ENCODE measurements at regions not wholly inside any gene's neighbourhood (a gene's known extent, or its start where the extent isn't known, plus 50 kb on each side); places are given as distances from the start of the nearest gene placed in this dataset.

DNA sequence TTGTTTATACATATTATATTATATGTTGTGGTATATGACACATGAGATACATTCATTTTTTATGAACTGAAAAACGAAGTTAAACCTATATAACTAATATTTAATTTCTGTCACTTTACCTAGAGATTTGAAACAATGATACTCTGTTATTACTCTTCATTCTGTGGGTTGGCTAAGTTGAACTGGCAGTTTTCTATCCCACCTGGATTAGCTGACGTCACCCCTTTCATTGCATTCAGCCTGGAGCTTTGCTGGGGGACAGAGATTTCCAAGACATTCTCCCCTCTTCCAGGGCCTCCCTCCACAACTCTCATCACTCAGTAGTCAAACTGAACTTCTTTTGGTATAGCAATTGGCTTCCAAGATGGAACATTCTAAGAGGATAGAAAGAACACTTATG lies 309.2 kb upstream of the SATB1 start:
- Histone ChIP-seq H2AFZ (ENCODE audit: low read depth, low read length) (no peak overlapping the region), H3K79me2 (ENCODE audit: insufficient read depth, low read length) (no peaks in the 10 kb centered on the region), H3K27ac (ENCODE audit: low read length) (no peak overlapping the region), H3K4me3 (ENCODE audit: low read depth in 1 of 2, low read length in 2 of 2) (no peak overlapping the region), H3K4me1 (ENCODE audit: insufficient read depth, low read length) (no peaks in the 10 kb centered on the region), H4K20me1 (ENCODE audit: insufficient read depth, low read length) (no peaks in the 10 kb centered on the region), H3K27me3 (ENCODE audit: insufficient read depth, low read length, poor library complexity) (no peaks in the 10 kb centered on the region), H3K9me3 (ENCODE audit: insufficient read depth, low read length, severe bottlenecking) (no peaks in the 10 kb centered on the region), H3K36me3 (ENCODE audit: insufficient read depth, low read length) (no peaks in the 10 kb centered on the region), H3K9ac (ENCODE audit: low read depth, low read length) (no peak overlapping the region), H3K4me2 (ENCODE audit: insufficient read depth, low read length) (no peak overlapping the region)
- no peak for ATAC-seq (ENCODE audit: insufficient read depth, low read depth)
- DNase-seq: no peak
- TF ChIP-seq, protein P1, sequence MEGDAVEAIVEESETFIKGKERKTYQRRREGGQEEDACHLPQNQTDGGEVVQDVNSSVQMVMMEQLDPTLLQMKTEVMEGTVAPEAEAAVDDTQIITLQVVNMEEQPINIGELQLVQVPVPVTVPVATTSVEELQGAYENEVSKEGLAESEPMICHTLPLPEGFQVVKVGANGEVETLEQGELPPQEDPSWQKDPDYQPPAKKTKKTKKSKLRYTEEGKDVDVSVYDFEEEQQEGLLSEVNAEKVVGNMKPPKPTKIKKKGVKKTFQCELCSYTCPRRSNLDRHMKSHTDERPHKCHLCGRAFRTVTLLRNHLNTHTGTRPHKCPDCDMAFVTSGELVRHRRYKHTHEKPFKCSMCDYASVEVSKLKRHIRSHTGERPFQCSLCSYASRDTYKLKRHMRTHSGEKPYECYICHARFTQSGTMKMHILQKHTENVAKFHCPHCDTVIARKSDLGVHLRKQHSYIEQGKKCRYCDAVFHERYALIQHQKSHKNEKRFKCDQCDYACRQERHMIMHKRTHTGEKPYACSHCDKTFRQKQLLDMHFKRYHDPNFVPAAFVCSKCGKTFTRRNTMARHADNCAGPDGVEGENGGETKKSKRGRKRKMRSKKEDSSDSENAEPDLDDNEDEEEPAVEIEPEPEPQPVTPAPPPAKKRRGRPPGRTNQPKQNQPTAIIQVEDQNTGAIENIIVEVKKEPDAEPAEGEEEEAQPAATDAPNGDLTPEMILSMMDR (IDR thresholded peaks at IDR 0.05; ENCODE audit: borderline replicate concordance, extremely low read depth, low read length, poor library complexity, severe bottlenecking): no peak
- no peak for TF ChIP-seq EZH2 (IDR thresholded peaks at IDR 0.05; ENCODE audit: borderline replicate concordance, low read depth, low read length, severe bottlenecking)

DNA sequence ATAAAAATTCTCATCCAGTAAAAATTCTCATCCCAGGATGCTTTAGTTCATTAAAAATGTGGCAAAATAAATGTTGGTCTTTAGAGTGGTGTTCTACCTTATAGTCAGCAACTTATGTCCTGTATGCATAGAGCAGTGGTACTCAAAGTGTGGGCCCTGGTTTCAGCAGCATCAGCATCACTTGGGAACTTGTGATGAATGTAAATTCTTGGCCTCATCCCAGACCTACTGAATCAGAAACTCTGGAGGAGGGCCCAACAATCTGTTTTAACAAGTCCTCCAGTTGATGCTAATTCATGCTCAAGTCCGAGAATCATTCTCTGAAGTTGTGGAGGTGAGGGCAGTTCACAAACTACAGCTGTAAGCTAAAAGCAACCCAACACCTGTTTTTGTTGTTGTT lies 307.3 kb upstream of the SATB1 start:
- no peaks in the 10 kb centered on the region for H3K79me2 ChIP-seq (ENCODE audit: insufficient read depth, low read length)
- TF ChIP-seq, protein P1 (IDR thresholded peaks at IDR 0.05; ENCODE audit: borderline replicate concordance, extremely low read depth, low read length, poor library complexity, severe bottlenecking): no peak
- TF ChIP-seq EZH2 (IDR thresholded peaks at IDR 0.05; ENCODE audit: borderline replicate concordance, low read depth, low read length, severe bottlenecking): no peak
- no peak overlapping the region for H3K4me2 ChIP-seq (ENCODE audit: insufficient read depth, low read length)
- H3K36me3 ChIP-seq (ENCODE audit: insufficient read depth, low read length): no peaks in the 10 kb centered on the region
- H3K4me1 ChIP-seq (ENCODE audit: insufficient read depth, low read length): peaks cover under 1% of the 10 kb centered on the region; the same call in 1 of the 2 replicates
- H3K4me3 ChIP-seq (ENCODE audit: low read depth in 1 of 2, low read length in 2 of 2): no peak overlapping the region
- DNase-seq: no peak
- no peak for ATAC-seq (ENCODE audit: insufficient read depth, low read depth)
- H4K20me1 ChIP-seq (ENCODE audit: insufficient read depth, low read length): no peaks in the 10 kb centered on the region
- no peaks in the 10 kb centered on the region for H3K27me3 ChIP-seq (ENCODE audit: insufficient read depth, low read length, poor library complexity)
- no peaks in the 10 kb centered on the region for H3K9me3 ChIP-seq (ENCODE audit: insufficient read depth, low read length, severe bottlenecking)
- H3K27ac ChIP-seq (ENCODE audit: low read length): no peak overlapping the region
- H2AFZ ChIP-seq (ENCODE audit: low read depth, low read length): no peak overlapping the region
- no peak overlapping the region for H3K9ac ChIP-seq (ENCODE audit: low read depth, low read length)

DNA sequence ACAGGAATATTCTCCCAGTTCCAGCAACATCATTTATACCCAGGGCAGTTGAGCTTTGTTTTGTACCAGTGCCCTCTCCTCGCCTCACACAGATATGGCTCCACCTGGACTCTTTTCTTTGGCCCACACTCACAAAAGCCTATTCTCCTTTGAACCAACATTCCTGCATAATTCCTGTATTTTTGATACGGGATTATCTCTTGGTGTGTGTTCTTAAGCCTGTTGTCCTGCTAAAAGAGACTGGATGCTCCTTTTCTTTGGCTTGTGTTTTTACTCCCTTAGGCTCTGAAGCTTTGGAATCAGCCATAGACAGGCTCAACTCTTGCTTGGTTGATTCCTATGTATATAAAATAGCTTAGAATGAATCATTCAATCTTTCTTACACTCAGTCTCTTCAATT lies 305.4 kb upstream of the SATB1 start:
- DNase-seq (no peak), ATAC-seq (ENCODE audit: insufficient read depth, low read depth) (no peak)
- Histone ChIP-seq H3K27ac (ENCODE audit: low read length) (no peak overlapping the region), H2AFZ (ENCODE audit: low read depth, low read length) (no peak overlapping the region), H3K4me1 (ENCODE audit: insufficient read depth, low read length) (peaks cover 20% of the 10 kb centered on the region), H3K36me3 (ENCODE audit: insufficient read depth, low read length) (no peaks in the 10 kb centered on the region), H3K4me3 (ENCODE audit: low read depth in 1 of 2, low read length in 2 of 2) (no peak overlapping the region), H3K9me3 (ENCODE audit: insufficient read depth, low read length, severe bottlenecking) (no peaks in the 10 kb centered on the region), H3K79me2 (ENCODE audit: insufficient read depth, low read length) (no peaks in the 10 kb centered on the region), H3K27me3 (ENCODE audit: insufficient read depth, low read length, poor library complexity) (no peaks in the 10 kb centered on the region), H3K9ac (ENCODE audit: low read depth, low read length) (no peak overlapping the region), H4K20me1 (ENCODE audit: insufficient read depth, low read length) (no peaks in the 10 kb centered on the region), H3K4me2 (ENCODE audit: insufficient read depth, low read length) (no peak overlapping the region)
- TF ChIP-seq, protein P1 (IDR thresholded peaks at IDR 0.05; ENCODE audit: borderline replicate concordance, extremely low read depth, low read length, poor library complexity, severe bottlenecking): no peak

DNA sequence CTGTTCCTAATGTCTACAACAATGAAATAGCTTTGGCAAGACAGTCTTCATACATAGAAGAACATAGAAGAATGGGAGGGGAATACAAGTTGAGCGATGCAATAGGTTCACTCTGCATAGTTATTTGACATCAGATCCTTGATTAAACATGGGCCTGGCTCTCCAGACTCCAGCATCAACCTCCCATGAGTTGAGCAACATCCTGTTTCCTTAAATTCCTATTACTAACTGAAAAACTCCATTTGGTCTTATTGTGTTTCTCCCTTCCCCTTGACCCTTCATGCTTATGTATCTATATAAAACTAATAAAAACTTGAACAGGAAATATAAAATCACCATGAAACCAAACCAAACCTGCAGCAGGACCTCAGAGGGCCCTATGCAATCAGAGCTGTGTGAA lies 304.5 kb upstream of the SATB1 start:
- TF ChIP-seq, protein P1 (IDR thresholded peaks at IDR 0.05; ENCODE audit: borderline replicate concordance, extremely low read depth, low read length, poor library complexity, severe bottlenecking): no peak
- no peak for TF ChIP-seq EZH2 (IDR thresholded peaks at IDR 0.05; ENCODE audit: borderline replicate concordance, low read depth, low read length, severe bottlenecking)
- no peaks in the 10 kb centered on the region for H3K36me3 ChIP-seq (ENCODE audit: insufficient read depth, low read length)

More for the DNA sequence above, 304.5 kb upstream of the SATB1 start:
- Histone ChIP-seq H3K27me3 (ENCODE audit: insufficient read depth, low read length, poor library complexity) (no peaks in the 10 kb centered on the region), H3K9me3 (ENCODE audit: insufficient read depth, low read length, severe bottlenecking) (no peaks in the 10 kb centered on the region), H3K4me3 (ENCODE audit: low read depth in 1 of 2, low read length in 2 of 2) (no peak overlapping the region), H3K4me2 (ENCODE audit: insufficient read depth, low read length) (no peak overlapping the region), H4K20me1 (ENCODE audit: insufficient read depth, low read length) (no peaks in the 10 kb centered on the region), H3K27ac (ENCODE audit: low read length) (no peak overlapping the region), H2AFZ (ENCODE audit: low read depth, low read length) (no peak overlapping the region), H3K9ac (ENCODE audit: low read depth, low read length) (no peak overlapping the region), H3K4me1 (ENCODE audit: insufficient read depth, low read length) (peaks cover 29% of the 10 kb centered on the region), H3K79me2 (ENCODE audit: insufficient read depth, low read length) (no peaks in the 10 kb centered on the region)
- ATAC-seq (ENCODE audit: insufficient read depth, low read depth) (no peak), DNase-seq (no peak)

Measured in DND-41 (cell line).